ENCODE measurements at regions not wholly inside any gene's neighbourhood (a gene's known extent, or its start where the extent isn't known, plus 50 kb on each side); places are given as distances from the start of the nearest gene placed in this dataset.
"Not testable (repeated sequence)": the region's sequence is repeated elsewhere in the genome, so short reads cannot be mapped to it uniquely, and the experiment has no call there.

DNA sequence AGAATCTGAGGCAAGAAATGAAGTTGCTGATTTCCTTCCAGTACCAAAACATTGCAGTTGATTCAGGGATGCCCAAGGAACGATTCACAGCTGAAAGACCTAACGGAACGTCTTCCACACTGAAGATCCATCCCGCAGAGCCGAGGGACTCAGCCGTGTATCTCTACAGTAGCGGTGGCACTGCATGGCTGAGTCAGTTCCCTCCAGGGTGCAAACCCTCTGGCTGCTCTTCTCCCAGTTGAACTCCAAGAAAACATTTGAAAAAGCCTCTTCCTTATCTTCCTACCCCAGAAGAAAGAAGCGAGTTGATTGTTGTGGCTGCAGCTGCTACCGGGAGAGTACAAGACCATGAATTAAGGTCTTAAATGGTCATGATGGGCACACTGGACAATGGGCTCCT is 147.1 kb upstream of the PRSS1 start:
- no peak for DNase-seq

- DNase-seq: no peak
Measured at GRCh38 chr7:142598297-142598696, 151.0 kb upstream of the PRSS1 start.

DNA sequence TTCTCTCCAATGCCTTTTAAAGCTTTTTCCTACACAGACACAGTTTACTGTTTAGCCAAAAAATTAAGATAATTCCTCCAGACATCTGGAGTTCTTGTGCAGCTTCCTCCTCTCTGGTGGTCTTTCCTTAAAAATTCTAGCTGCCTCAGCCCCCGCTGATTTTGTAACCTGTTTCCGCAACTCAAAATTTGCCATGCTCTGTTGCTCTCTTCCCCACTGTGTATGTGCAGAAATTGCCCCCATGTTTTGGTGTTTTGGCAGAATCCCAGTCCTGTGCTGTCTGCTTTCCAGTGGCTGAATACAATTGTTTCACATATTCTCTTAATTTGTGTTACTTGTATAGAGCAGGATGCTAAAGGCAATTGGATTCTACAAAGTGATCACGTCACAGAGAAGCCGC is 151.7 kb upstream of the PRSS1 start:
- DNase-seq: no peak

DNA sequence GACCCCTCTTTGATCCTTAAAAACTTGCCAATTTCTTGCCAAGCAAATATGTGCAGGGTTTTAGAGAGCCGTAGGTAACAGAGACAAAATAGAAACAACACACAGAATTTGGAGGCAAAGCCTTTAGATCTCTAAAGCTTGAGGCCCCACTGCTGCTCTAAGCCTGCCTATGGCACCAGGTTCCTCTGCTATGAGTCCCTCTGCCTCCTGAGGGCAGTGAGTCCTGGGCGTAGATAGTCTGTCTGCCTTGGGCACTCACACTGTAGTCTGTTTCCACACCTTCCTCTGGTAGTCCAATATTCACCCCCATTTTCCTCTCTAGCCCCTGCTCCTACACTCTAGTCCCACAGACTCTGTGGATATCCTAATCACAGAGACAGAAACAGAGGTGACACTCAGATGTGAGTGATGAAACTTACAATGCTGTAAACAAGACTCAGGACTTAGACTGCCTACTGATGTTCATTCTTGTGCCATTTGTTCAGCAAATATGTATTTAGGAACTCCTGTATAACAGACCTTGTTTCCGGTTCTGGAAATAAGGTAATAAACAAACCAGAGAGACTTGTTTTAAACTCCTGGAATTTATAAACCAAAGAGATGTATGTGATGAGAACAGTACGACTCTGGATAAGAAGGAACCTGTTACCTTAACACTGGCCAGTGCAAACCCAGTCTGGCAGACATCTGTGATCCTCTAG is 153.3 kb upstream of the PRSS1 start:
- DNase-seq: no peak

DNA sequence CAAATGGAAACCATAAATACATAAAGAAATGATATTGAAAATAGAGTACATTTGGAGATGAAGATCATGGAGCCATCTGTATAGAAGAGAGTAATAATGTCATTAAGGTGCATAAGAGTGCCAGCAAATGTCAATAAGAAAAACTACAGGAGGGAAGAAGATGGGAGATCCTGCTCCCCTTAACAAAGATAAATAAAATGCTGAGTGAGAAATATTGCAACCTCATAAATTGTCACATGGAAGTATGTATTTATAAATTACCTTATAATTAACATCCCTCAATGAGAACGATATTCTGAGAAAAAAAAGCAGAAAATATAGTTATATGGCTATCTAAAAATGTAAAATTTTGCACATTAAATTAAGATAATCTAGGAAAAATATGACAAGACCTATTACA is 155.2 kb upstream of the PRSS1 start:
- DNase-seq: no peak

GRCh38 chr7:142593106-142593505 is 156.2 kb upstream of the PRSS1 start:
- no peak for DNase-seq

DNA sequence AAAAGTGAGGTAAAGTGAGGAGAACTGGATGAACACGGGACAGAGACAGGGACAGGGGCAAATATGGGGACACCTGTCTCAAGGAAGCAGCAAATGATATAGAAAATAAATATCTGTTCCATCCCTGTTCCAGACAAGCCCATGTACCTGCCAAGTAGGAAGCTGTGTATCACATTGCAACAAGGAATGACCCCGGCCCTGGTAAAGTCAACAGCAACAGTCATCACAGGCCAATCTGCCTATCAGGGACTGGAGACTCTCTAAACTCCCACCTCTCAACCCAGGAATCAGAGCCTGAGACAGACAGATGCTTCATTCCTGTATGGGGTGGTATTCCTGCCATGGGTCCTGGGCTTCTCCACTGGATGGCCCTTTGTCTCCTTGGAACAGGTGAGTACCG is 156.6 kb upstream of the PRSS1 start:
- DNase-seq: no peak

DNA sequence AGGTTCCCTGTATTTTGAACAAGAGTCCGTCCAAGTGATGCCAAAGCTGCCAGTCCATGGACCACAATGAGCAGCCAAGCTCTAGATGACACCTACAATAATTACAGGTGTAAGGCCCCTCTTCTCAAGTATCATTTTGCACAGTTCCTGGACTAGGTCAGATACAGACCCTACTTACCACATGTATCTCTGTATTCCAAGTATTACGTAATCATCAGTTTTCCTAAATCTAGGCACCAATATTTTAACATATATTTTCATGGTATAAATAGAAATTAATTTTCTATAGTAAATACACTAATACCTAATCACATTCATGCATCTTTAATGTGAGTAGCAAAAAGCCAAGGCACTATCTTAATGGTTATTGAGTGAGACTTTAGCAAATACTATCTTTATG is 157.0 kb upstream of the PRSS1 start:
- DNase-seq: no peak

- DNase-seq: no peak
Measured at GRCh38 chr7:142590830-142591457, 158.3 kb upstream of the PRSS1 start.

DNA sequence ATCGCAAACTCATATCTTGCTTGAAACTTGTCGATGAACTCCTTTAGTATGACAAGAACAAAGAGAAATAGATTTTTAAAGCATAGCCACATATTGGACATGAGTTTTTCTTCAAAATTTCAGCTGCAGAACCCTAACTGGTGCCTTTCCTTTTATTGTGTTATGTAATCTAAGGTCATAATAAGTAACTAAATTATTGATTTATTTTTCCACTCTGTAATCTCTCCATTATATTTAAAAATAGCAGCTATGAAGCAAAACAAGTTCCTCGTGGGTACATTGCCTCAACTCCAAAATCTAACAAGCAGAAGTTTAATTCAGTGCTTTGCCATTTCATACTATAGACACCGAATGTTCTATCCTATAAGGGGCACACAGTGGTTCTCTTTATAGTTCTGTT is 159.2 kb upstream of the PRSS1 start:
- no peak for DNase-seq

- DNase-seq: no peak
Measured at GRCh38 chr7:142587578-142588191, 161.6 kb upstream of the PRSS1 start.

DNA sequence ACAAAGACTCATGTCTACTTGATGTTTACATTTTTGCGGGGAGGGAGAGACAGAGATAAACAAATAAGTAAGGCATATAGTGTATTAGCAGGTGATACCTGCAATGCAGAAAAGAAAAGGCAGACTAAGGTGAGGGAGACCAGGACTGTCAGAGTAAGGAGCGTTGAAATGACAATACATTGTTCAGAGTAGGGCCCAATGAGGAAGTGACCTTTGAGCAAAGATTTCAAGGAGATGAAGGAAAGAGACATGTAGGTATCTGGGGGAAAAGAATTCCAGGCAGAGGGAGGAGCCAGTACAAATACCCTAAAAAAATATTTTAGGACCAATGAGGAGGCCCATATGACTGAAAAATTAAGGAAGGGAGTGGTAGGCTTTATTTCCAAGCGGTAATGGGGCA is 162.7 kb upstream of the PRSS1 start:
- no peak for DNase-seq

DNA sequence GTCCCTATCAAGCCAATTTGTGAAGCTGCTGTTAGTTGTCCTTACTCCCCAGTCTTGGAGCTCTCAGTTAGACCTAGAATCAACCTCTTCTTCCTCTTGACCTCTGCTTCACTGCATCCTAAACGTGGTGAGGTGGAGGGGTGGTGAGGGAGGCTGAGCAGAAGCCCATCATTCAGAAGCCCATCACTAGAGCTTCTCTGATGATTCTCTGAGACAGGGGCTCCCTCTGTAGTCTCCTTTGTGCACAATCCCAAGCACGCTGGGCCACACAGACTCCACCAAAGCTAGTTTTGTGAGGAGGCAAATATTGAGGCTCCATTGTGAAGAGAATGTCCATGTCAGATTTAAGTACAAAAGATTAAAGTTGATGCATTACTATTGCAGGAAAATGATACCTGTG is 163.8 kb upstream of the PRSS1 start:
- no peak for DNase-seq

DNA sequence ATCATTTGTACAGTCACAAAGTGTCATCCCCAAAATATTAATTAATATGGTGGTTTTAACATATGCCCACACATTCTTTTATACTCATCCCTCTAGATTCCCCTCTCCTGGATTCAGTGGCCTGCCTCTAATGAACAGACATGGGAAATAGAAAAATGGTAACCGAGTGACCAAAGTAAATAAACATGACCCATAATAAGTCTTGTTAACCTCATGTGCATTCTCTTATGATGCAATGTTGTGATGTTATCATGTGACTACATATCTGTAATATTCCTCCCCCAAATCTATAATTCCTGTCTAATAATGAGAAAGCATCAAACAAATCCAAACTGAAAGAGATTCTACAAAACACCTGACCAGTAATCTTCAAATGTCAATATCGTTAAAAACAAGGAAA is 164.5 kb upstream of the PRSS1 start:
- DNase-seq: no peak

DNA sequence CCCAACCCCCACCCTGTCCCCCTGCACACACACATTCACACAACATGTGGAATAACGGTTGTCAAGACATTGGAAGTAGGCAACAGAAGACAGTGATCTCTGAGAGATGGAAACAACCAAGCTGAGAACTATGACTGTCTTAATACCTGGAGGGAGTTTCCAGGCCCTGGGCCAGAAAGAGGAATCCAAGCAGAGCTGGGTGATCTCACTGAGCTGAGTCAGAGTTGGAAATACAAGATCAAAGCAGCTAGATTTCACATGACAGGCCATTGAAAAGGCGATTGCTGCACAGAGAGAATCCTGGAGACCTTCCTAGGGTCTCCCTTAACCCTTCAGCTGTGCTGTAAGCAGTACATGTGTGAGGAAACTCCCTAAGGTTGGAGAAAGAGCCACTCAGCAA is 165.8 kb upstream of the PRSS1 start:
- peak; percentile 21 for DNase-seq

GRCh38 chr7:142582351-142582750 is 166.9 kb upstream of the PRSS1 start:
- no peak for DNase-seq

DNA sequence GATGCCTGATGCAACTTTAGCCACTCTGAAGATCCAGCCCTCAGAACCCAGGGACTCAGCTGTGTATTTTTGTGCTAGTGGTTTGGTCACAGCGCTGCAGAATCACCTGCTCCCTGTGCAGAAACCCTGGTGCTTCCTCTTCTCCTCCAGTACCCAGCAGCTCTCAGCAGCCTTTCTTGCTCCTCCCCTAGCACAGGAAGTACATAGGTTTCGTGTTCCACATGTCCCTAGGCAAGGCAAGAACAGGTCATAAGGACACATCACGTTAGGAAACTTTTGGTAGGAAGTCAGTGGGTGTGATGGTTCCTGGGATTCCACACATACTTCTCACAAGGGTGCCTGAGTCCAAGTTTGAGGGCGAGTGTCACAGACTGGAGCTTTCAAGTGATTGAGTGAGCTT is 167.9 kb upstream of the PRSS1 start:
- DNase-seq: no peak

- DNase-seq: no peak
Measured at GRCh38 chr7:142579946-142580345, 169.3 kb upstream of the PRSS1 start.

DNA sequence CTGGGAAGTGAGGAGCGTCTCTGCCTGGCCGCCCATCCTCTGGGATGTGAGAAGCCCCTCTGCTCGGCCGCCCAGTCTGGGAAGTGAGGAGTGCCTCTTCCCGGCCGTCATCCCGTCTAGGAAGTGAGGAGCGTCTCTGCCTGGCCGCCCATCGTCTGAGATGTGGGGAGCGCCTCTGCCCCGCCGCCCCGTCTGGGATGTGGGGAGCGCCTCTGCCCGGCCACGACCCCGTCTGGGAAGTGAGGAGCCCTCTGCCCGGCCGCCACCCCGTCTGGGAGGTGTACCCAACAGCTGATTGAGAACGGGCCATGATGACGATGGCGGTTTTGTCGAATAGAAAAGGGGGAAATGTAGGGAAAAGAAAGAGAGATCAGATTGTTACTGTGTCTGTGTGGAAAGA is 173.9 kb upstream of the PRSS1 start:
- not testable (repeated sequence) for DNase-seq

GRCh38 chr7:142571581-142571980 is 177.7 kb upstream of the PRSS1 start:
- DNase-seq: no peak

DNA sequence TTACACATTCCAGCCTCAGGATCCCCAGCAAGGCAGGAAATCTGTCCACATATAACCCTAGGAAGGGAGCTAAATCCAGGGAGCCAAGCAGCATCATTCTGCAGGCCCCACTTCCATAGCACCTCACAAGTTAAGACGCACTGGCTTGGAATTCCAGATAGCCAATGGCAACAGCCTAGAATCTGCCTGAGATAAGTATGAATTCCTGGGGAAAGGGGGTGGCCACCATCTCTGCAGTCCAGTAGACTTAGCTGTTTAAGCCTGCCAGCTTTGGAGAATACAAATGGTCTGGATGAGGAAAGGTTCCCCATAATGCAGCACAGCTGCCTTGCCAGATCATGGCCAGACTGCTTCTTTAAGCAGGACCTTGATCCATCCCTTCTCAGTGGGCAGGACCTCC is 179.4 kb upstream of the PRSS1 start:
- DNase-seq: no peak

DNA sequence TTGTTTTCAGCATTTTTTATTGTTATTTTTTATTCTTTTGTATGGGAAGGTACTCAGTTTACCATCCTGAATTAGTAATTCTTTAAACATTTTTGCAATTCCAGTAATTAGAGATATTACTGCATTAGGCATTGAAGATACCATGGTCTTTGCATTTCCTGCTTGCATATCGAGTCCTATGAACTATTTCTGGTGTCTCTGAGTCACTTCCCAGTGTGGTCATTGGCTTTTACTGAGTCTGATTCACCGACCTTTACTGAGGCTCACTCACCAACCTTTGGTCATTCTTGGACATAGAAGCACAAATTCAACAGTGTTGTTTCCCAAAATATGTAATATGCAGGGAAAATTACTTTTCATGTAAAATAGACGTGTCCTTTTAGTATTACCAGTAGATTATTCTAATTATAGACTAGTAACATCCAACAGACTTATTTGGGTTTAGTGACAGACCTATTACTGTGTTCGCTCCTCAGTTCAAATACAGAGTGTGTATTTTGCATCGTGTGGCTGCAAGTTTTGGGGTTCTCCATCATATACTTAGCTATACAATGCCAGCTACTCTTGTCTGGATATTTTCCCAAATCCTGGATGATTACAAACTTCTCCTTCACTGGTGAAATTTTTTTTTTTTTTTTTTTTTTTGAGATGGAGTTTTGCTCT is 180.7 kb upstream of the PRSS1 start:
- DNase-seq: no peak

- no peak for DNase-seq
Measured at GRCh38 chr7:142567201-142568075, 181.8 kb upstream of the PRSS1 start.
